ENCODE measurements at regions not wholly inside any gene's neighbourhood (a gene's known extent, or its start where the extent isn't known, plus 50 kb on each side); places are given as distances from the start of the nearest gene placed in this dataset.

DNA sequence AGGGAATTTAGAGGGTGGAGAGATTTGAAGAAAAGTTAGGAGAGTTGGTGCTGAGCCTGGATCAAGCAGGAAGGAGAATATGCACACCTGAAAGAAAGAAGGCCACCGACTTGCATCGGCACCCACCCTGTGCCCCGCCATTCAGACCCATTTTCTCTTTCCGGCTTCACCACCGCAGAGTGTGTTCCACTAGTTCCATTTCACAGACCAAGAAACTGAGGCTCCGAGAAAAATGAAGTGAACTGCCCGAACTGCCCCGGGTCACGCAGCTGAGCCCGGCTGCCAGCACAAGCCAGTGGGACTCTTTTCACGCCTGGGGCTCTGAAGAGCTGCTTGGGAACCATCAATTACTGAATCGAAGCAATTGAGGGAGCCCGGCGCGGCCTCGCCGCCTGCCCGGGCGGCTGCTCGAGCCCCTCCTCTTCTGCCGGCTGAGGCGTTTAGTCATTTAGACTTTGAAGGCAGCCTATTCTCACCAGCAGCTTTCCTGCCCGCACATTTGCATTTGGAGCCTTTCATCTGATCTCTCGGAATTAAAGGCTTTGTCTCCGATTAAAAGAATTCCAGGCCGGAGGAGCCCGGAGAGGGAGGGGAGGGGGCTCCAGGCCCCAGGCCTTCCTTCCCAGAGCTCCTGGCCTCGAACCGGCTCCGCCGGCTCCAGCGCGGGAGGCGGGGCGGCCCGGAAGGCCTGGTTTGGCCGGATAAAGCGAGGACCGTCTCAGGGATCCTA lies 140.2 kb upstream of the PJA1 start:
- no peak for DNase-seq (ENCODE audit: low read depth)

DNA sequence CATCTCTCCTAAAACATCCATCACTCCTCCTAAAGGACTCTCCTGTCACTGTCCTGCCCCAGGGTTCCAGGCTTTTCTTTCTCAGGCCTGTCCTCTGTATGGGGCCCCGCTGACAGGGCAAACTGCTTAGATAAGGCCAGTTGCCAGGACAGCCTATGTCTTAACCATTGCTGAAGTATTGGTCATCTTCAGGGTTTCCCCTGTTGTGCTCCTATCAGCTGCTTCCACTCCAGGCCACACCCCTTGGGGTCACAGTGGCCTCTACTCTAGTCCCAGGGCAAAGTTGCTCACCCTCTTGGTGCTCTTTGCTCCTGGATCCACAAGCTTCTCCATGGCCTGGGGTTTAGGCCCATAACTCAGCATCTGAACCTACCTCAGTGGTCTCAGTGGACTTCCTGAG lies 138.0 kb upstream of the PJA1 start:
- DNase-seq (ENCODE audit: low read depth), result no peak

DNA sequence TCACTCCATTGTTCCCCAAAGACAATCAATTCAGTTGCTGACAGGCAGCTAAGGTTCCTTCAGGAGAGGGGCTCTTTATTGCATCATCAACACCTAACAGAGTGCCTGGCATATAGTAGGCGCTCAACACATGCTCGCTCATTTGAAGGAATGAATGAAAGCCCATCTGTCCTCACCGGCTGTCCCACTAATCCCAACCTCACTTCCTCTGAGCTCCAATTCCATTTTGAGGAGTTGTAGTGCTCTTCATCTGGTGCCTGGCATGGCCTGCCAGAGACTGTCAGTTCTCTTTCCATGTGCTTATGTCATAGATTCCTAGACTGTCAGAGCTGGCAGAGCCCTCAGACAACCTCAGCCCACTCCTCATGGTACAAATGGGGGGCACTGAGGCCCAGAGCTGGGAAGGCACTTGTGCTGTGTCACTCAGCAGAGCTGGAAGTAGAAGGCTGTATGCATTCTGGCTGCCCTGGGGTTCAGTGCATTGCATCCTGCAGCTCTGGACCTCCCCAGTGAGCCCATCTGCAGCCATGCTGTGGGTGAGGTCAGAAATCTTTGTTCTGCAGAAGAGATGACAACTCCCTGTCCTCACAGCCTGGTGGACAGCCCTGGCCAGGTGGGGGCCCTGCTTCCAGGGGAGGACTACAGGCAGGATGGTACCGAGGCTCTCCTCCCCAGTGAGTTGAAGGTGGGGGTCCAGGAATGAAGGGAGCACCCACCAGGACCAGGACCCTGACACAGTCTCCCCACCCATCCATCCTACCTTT lies 134.9 kb upstream of the PJA1 start:
- no peak for DNase-seq (ENCODE audit: low read depth)

DNA sequence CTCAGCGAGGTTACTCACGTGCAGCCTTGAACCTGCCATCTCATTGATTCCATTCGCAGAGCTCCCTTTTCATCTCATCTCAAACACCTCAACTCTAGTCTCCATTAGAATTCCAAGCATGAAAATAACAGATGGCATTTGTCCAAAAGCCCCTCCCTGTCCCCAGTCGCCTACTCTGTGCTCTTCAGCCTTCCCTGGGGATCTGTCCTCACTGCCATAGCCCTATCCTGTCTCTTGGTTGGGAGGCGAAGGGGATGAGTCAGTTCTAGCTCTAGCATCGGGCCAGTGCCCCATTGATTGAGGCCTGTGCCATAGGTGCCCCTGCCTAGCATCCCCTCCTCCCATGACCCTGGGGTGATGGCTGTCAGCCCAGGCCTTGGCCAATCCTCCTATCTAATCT lies 134.0 kb upstream of the PJA1 start:
- DNase-seq (ENCODE audit: low read depth), result no peak

DNA sequence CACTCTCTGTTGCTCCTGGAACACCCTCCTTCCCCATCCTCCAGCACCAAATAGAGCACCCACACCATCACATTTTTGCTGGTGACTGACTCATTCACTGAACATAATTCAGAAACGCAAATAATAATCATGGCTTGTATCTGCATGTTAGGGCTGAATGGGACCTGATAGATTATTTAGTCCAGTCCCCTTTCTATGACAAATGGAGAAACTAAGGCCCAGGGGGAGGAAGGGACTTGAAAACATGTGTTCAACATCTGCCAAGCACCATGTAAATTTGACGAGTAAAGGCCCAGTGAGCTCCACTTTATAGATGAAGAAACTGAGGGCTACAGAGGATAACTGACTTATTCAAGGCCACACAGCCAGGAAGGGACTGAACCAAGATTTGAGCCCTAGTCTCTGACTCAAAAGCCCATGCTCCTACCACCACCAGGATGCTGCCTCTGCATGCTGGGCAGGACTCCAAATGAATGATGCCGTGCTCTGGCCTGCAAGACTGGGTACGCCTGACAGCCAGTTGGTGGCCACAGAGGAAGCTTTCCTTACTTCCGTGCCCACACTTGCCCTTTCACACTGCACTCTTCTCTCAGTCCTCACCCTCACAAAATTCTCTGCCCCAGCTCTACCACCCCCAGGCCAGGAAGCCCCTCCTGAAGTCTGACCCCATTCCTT lies 133.3 kb upstream of the PJA1 start:
- no peak for DNase-seq (ENCODE audit: low read depth)

DNA sequence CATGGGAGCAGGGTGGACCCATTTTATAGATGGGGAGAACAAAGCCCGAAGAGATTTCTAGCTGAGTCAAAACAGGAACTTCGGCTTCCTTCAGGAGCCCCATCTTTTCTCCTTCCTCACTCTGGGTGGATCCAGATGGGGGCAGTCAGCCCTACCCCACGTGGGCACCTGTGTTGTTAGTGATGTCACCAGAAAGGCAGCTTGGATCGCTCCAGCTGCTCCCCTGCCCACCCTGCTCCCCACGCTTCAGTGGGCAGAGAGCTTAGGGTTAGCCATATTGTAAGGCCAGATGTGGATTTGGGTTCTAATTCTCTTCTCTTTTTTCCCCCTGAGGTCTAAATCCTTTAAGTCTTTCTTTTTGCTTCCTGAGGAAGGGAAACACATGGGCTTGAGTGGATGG lies 132.3 kb upstream of the PJA1 start:
- no peak for DNase-seq (ENCODE audit: low read depth)

DNA sequence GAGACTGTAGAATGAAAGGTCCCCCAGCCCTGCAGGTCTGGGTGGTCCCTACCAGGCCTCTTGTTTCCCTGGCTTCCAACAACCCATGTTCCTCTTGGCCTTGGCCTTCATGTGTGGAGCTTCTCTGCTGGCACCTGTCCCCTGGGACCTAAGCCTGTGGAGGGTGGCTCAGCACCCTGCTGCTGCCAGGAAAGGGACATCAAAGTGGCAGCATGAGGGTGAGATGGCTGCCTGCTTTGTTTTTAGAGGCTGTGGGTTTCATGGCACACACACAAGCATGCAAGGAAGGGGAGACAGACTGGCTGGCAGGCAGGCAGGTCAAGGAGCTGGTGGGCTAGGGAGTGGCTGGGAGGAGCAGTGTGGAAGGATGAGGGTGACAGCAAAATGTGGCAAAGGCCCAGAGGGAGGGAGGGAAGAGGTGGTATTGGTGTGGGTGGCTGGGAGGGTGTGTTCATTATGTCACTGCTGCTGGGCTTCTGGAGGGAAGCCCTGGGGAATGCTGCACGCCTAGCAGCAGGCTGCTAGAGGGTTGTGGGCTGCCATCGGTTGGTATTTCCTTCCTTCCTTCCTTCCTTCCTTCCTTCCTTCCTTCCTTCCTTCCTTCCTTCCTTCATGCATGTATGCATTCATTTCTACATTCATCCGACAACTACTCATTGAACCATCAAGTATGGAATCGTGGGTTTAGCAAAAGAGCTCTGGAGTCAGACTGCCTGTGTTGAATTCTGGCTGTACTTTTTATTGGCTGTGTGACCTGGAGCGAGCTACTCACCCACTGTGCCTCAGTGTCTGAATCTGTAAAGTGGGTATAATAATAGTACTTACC lies 128.7 kb upstream of the PJA1 start:
- no peak for DNase-seq (ENCODE audit: low read depth)

DNA sequence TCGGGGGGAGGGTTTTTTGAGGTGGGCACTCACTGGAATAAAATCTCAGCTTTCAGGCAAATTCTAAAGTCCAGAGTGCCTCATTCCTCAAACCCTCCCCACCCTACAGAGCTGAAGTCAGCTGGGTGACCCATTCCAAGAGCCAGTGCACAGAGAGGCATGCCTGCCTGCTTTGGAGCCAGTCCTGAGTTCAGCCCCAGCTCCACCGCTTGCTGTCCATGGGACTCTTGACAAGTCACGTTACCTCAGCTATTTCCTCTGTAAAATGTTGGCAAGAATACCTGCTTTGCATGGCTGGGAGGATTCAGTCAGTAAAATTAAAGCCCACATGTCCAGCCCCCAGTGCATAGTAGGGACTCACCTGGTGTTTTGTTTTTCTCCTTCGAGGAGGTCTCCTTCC lies 125.9 kb upstream of the PJA1 start:
- no peak for DNase-seq (ENCODE audit: low read depth)

DNA sequence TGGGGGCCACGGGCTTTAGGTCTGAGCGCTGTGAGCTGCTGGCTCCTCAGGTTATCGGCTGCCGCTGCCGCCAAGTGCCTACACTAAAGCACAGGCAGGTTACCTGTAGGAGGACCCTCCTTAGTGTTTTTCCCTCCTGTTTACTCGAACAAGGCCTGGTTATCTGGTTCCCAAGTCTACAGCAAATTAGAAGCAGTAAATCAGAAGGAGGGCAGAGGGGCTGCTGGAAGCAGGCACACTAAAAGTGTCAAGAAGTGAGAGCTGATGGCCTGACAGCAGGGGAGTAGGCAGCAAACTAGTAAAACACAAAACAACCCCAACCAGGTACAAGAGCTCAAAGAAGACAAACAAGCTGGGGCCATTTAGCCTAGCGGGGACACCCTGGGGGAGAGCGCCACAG lies 125.0 kb upstream of the PJA1 start:
- DNase-seq (ENCODE audit: low read depth), result no peak

DNA sequence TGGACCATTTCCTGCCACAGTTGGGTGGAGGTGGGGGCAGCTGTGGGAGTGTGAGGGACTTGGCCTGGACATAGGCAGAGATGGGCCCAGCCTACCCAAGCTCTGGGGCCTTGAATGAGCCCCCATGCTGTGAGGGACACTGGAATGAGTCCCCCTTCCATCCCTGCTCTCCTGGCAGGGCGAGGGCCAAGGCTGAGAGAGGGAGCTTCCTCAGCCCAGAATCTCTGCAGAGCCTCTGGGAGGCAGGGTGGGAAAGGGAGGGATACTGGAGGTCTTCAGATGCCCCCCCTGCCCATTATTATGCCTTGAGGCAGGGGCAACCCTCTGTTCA lies 124.5 kb upstream of the PJA1 start:
- DNase-seq (ENCODE audit: low read depth), result no peak

DNA sequence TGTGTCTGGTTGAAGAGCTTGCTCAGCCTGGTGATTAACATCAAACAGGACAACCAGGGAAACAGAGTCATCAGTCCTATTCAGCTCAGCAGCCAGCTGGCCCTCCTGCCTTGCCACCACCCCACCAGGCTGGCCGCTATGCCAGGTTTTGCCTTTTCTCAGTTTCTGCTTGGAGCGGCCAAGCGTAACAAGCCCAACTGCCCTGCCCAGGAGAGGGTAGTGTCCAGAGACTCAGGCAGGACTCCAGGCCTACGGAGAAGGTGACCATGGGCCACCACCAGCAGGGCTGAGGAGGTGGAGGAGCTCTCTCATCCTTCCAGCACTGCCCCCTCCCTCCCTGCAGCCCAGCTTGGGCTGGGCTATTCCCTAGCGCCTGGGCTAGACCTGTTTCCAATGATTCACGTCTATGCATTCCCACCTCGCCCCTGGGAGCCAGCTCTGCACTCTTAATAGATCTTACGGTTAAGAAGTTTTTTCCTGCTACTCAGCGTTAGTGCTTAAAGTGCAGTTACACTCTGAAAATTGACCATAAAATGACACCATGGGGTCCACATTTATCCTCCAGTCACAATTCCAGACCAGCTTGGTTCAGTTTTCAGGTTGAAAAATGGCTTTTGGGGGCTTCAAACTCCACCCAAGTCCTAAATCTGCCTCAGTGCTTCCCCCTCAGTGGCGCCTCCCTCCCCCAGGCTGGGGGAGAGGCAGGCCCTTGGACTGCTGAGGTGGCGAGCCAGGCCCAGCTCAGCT lies 124.0 kb upstream of the PJA1 start:
- no peak for DNase-seq (ENCODE audit: low read depth)

DNA sequence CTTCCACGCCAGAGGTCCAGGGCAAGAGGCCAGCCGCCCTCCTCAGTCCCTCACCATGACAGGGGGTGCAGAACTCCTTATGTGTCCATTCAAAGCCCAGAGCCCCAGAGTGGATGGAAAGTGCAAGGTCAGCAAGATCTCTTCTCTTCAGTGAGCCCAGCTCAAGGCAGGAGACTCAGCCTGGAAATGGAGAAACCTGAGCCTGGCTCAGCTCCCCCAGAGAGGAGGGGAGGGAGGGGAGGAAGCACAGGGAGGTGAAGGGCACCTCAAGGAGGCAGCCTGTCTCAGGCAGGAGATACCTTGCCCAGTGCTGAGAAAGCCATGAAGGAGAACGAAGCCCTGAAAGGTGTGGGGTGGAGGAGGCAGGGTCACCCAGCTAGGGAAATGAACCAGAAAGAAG lies 121.8 kb upstream of the PJA1 start:
- no peak for DNase-seq (ENCODE audit: low read depth)

DNA sequence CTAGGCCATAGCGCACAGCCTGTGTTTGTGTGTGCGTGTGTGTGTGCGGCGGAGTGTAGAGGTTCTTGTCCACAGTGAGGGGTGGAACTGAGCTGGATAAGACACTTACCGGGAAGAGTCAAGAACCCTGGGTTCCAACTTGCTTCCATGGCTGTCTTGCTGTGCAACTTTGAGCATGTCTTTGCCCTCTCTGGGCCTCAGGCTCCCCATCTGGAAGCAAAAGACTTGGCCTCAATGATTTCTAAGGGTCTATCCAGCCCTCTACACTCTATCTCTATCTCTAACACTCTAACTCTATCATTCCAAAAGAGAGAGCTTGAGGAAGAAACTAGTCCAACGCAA lies 121.3 kb upstream of the PJA1 start:
- DNase-seq (ENCODE audit: low read depth), result no peak

DNA sequence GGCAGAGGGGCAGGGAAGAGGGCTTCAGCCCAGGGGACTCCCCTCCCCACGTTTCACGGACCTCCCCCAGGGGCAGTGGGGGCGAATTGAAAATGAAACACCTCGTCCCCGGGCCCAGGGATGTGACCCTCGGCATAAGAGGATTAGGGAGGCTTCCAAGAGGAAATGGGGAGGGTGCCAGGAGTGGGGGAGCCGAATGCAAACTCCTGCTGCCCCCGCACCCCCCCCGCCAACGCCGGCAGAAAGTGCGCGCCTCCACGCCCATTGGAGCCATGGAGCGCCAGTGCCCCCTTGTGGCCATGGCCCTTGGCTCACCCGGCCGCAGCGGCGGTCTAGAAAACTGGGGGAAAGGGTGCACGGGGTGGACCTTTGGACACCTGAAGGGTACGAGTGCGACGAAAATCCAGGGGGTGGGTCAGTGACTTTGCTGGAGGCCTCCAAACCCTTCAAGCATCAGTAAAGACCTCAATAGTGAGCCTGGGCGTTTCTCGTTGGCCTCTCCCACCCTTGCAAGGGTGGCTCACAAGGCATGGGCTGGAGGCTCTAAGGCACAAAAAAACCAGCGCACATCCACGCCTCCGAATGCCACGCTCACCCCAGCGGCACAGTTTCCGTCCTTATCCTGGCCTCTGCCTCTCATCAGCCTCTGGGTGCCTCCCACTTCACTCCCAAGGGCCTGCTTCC lies 120.8 kb upstream of the PJA1 start:
- DNase-seq (ENCODE audit: low read depth), result peak; percentile 14

DNA sequence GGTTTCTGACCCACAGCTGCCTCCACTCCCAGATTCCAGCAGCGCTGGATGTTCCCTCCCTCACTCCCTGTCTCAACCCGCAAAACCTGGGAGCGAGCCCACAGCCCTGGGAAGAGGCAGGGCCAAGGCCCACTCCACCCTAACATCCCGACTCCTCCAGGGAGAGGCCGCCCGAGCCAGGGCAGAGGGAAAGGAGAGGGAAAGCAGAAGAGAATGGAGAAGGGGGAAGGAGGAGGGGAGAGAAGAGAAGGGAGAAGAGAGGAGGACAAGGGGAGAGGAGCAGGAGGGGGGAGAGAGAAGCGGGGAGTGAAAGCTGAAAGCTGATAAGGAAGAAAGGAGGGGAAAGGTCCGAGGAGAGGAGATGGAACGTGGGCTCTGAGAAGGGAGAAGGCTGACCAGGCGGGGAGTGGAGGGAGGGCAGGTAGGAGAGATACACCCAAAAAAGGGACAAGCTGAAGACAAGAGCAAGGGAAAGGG lies 120.2 kb upstream of the PJA1 start:
- DNase-seq (ENCODE audit: low read depth), result no peak

DNA sequence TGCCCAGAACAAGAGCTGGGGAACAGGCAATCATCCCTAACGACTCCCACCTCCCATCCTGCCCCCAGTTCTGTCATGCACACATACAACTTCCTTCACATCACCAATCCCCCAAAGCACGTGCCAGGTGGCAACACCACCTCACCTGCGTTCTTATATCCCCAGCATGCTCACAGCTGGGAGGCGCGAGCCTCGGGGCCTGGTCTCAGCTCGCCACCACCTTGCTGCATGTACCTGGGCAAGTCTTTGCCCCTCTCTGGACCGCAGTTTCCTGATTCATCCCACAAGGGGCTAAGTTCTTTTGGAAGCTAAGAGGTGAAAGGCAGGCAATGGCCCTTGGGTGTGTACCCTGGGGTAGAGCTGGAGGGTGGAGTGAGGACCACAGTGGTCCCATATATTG lies 119.2 kb upstream of the PJA1 start:
- DNase-seq (ENCODE audit: low read depth), result no peak

DNA sequence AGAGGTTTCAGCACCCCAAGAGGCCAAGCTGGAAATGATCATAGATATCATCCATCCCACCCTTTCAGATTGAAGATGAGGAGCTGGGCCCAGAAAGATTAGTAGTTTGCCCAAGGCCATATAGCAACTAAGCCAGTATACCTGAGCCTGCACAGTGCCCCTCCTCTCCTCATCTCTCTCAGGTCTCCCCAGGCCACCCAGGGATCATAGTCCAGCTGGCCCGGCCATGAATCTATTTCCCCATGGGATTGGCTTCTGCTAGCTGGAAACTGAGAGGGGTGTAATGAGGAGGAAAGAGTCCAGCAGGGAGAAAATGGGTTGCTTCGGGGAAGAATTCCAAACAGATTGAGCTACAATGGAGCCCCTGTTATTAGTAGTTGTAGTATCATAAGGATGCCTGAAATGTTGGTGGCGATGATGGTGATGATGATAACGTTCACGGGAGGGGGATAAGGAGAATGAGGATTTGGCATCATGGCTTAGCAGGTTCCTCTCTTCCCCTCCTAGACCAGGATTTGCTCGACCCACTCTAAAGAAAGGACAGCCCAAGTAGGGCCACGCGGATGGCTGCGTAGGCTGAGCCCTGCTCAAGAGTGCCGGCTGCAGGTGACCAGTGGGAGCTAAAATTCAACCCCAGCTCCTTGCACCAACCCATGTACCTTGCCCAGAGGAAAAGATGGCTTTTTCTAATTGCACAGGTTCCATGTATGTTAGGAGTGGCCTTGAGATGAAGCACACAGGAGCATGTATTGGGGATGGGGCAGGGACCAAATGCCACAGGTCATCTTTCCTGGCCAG lies 117.8 kb upstream of the PJA1 start:
- no peak for DNase-seq (ENCODE audit: low read depth)

DNA sequence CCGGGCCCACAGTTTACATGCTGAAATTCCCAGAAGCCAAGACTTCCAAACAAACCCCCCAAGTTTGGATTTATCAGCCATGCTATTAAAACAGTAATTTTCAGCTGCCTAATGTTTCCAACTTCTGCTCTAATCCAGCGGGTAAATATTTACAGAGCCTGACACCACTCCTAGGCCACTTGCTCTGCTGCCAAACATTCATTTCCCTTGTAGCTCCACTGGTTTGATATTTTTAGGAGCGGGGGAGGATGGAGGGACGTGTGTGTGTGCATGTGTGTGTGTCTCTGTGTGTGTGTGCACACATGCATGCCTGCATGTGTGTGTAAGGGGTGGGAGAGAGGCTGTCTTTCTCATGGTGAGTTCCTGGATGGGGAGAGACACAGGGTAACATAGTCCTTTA lies 115.7 kb upstream of the PJA1 start:
- DNase-seq (ENCODE audit: low read depth), result no peak

DNA sequence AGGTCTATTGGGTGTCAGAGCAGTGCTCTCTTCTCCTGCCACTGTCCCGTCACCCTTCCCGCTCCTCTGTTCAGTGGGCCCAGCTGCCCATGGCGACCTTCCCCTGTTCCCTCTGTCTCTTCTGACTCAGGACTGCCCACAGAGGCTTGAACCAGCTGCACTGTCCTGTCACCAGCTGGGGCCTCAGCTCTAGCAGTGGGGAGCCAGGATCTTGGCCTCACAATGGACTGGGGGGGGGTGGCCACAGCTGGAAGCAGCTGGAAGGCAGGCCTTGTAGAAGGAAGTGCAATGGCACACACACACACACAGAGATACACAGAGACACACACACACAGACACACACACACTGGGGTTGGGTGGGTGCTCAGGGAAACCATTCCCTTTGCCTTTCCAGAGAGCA lies 114.0 kb upstream of the PJA1 start:
- DNase-seq (ENCODE audit: low read depth), result no peak

DNA sequence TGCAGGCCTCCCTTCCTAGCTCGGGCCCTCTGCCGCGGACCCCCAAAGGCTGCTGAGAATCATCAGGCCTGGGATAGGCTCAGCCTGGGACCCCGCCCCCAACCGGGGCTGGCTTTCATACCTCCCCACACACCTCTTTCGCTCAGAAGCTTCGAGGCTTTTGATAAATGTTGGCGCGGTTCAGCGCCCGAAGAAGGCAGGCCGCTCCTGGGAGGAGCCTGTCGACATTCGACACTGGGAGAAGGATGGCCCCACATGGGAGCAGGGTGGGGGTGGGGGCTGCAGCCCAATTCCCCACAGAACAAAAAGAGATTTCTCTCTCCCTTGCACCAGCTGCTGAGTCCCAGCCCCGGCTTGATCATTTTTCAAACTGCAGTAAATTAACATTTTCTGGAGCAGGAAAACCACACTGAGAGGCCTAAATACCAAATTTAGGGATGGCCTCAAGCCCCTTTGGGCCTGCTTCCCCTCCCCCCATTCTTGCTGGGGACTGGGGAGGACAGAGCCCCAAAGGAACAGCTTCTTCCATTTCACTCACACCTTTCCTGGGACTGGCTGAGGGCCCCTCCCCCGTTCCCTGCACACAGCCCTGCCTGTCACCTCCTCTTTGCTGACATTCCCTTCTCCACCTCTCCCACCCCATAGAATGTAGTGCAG lies 112.9 kb upstream of the PJA1 start:
- no peak for DNase-seq (ENCODE audit: low read depth)

Data from stimulated activated CD8-positive, alpha-beta memory T cell treated with anti-CD3 and anti-CD28 coated beads, Interleukin-15, amount 100 ng/mL, for 1 hour (primary cell).